RWPE1 (cell line): ENCODE measurements at regions not wholly inside any gene's neighbourhood (a gene's known extent, or its start where the extent isn't known, plus 50 kb on each side); places are given as distances from the start of the nearest gene placed in this dataset.

Experiments
- CTCF ChIA-PET: fragments of 350-600 bp; sonication (Branson Sonifier 250); formaldehyde crosslinking; extraction: SDS; loops from one replicate; lab custom pipeline; 2021; lab: Yijun Ruan, JAX
- POLR2A ChIA-PET: fragments of 400-600 bp; formaldehyde crosslinking; extraction: SDS; loops from one replicate; lab custom pipeline; 2020; ENCODE audit warnings: antibody characterized with exemption; ENCODE audit not compliant: low non-redundant PET; lab: Yijun Ruan, JAX
- DNase-seq: peaks from one replicate; pipeline ENCODE4 v3.0.0; 2012; ENCODE audit warnings: low spot score
- H3K27ac ChIP-seq: fragments of 450-650 bp; 2 replicates; pipeline ENCODE4 v1.5.1; 2017
- TF ChIP-seq, protein P1 (sequence below): fragments of 450-650 bp; conservative IDR thresholded peaks from 2 replicates; pipeline ENCODE4 v1.5.1; 2017; ENCODE audit warnings: low read depth, mild to moderate bottlenecking

DNA sequence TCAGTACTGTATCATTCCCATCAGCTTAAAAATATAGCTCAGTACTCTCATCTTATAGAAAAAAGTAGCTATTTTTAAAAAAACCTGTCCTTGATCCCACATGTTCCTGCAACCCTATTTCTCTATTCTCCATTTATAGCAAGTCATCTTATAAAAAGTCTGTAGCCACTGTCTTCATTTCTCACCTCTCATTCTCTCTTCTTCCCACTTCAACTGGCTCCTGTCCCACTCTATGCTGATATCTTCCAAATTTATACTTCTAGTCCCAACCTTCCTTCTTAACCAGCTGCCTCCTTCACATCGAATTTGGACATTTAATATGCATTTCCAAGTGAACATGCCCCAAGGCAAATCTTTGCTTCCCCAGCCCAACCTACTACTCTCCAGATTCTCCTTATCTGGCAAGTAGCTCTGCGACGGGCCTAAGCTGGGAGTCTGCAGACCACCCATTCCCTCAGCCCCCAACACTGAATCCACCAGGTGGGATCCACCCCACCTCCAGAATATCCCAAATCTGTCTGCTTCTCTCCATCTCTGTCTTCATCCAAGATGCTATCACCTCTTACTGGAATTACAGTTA, 52.0 kb upstream of the TANC2 start:
- no peak for DNase-seq
- ChIA-PET POLR2A (no interaction called here), CTCF (interaction anchor here (0.7 kb wide), 1 partner anchor 8 kb away, joined by 3 read pairs; no protein-coding TSS in a partner anchor)
- TF ChIP-seq, protein P1, sequence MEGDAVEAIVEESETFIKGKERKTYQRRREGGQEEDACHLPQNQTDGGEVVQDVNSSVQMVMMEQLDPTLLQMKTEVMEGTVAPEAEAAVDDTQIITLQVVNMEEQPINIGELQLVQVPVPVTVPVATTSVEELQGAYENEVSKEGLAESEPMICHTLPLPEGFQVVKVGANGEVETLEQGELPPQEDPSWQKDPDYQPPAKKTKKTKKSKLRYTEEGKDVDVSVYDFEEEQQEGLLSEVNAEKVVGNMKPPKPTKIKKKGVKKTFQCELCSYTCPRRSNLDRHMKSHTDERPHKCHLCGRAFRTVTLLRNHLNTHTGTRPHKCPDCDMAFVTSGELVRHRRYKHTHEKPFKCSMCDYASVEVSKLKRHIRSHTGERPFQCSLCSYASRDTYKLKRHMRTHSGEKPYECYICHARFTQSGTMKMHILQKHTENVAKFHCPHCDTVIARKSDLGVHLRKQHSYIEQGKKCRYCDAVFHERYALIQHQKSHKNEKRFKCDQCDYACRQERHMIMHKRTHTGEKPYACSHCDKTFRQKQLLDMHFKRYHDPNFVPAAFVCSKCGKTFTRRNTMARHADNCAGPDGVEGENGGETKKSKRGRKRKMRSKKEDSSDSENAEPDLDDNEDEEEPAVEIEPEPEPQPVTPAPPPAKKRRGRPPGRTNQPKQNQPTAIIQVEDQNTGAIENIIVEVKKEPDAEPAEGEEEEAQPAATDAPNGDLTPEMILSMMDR: no peak
- H3K27ac ChIP-seq: no peak overlapping the region

DNA sequence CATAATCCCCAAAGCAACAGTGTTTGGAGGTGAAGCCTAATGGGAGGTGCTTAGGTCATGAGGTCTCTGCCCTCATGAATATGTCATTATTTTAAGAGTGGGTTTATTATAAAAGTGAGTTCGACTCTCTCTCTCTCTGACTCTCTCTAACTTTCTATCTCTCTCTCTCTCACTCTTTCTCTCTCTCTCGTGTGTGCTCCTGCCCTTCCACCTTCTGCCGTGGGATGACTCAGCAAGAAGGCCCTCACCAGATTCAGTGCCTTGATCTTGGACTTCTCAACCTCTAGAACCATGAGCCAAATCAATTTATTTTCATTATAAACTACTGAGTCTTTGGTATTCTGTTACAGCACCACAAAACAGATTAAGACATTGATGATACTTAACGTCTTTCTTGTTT, 53.7 kb upstream of the TANC2 start:
- CTCF ChIA-PET: no interaction called here

DNA sequence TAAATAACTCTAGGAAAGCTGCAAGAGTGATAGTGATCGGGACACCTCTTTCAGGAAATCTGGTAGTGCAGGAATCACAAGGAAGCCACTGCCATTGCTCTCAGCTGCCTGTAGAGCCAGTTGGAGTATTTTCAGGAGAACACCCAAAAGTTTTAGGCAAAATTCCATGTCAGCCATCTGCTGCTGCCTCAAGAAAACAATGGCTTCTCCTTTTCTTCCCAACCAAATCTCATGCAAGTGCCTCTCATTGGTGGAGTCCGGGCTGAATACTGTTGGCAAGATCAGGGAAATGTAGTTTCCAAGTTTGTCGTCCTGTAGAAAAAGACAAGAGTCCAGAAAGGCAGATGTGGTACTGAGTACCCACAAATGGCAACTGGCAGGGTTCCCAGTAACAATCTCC, 54.9 kb upstream of the TANC2 start:
- ChIA-PET CTCF (no interaction called here), POLR2A (no interaction called here)
- no peak overlapping the region for H3K27ac ChIP-seq
- DNase-seq: no peak
- TF ChIP-seq, protein P1: no peak

More for the DNA sequence above, 53.7 kb upstream of the TANC2 start:
- POLR2A ChIA-PET: no interaction called here
- H3K27ac ChIP-seq: no peak overlapping the region
- no peak for DNase-seq
- TF ChIP-seq, protein P1: no peak

DNA sequence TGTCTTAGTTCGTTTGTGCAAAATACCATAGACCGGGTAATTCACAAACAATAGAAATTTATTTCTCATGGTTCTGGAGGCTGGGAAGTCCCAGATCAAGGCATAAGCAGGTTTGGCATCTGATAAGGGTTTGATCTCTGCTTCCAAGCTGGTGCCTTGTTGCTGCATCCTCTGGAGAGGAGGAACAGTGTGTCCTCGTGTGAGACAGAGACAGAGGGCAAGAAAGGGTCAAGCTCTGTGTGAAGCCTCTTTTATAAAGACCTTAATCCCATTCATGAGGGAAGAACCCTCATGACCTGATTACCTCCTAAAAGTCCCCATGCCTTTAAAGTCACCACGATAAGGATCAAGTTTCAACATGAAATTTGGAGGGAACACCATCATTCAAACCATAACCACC, 55.8 kb upstream of the TANC2 start:
- DNase-seq: no peak
- TF ChIP-seq, protein P1: no peak
- no peak overlapping the region for H3K27ac ChIP-seq
- POLR2A ChIA-PET: no interaction called here
- CTCF ChIA-PET: no interaction called here

DNA sequence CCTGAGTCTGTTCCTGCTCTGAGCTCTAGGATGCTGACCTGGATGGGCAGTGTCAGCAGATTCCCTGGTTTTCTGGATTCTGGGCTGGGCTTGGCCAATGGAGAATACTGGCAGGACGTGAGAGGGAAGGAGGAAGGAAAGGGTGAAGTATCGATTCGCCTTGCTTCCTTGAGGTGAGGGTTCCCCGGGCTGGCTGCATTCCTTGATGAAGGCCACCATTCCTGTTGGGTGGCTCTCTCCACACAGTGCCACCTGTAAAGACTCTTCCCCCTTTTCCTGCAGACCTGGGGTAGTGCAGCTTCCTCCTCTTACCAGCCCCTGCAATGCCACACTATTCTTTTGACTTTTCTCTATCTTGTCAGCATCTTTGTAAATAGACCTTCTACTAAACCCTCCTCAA, 58.1 kb upstream of the TANC2 start:
- TF ChIP-seq, protein P1: no peak
- H3K27ac ChIP-seq: no peak overlapping the region
- ChIA-PET CTCF (no interaction called here), POLR2A (interaction anchor here (0.8 kb wide), 1 partner anchor 15 kb away, joined by 3 read pairs; no protein-coding TSS in a partner anchor)
- DNase-seq: no peak

DNA sequence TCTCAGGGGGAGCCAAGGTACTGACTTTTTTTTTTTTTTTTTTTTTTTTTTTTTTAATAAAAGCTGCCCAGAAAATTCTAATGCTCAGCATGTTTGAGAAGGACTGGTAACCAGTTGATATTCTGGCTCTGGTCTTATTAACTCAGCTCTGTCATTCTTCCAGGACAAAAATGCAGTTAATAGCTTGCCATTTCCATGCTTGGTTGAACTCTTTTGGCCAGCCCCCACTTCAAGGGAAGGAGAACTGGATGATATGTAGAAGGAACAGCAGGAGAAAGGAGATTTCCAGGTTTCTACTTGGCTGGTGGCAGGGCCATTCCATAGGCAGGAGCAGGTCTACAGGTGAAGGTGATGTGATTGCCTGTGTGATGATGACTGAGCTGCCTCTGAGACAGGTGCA, 59.2 kb upstream of the TANC2 start:
- no peak overlapping the region for H3K27ac ChIP-seq
- no peak for DNase-seq
- TF ChIP-seq, protein P1: no peak
- ChIA-PET POLR2A (interaction anchor here (0.8 kb wide), 1 partner anchor 14 kb away, joined by 3 read pairs; no protein-coding TSS in a partner anchor), CTCF (interaction anchor here (0.5 to 0.7 kb wide), 2 partner anchors 26 to 46 kb away, joined by 3 read pairs; no protein-coding TSS in a partner anchor)
